SK-N-SH treated with all-trans-retinoic acid at 6 μM for 48 hours (cell line): ENCODE measurements at regions not wholly inside any gene's neighbourhood (a gene's known extent, or its start where the extent isn't known, plus 50 kb on each side); places are given as distances from the start of the nearest gene placed in this dataset.

ENCODE experiments used
- ATAC-seq: fragments of 200-7000 bp; cut with Tn5 transposase; 3 replicates; pipeline ENCODE4 v1.9.1; 2020; ENCODE audit warnings: mild to moderate bottlenecking, moderate library complexity
- ARNTL ChIP-seq: fragments of 450-650 bp; formaldehyde crosslinking; IDR thresholded peaks from 2 replicates; pipeline ENCODE4 v1.5.0; 2020; ENCODE audit warnings: low read depth, mild to moderate bottlenecking, moderate library complexity, borderline replicate concordance
- BACH2 ChIP-seq: fragments of 250-450 bp; sonication (Bioruptor Pico); IDR thresholded peaks from 2 replicates; pipeline ENCODE4 v1.9.0; 2021; ENCODE audit warnings: mild to moderate bottlenecking, borderline replicate concordance
- CSDC2 ChIP-seq: fragments of 250-450 bp; sonication (Bioruptor Pico); IDR thresholded peaks from 2 replicates; pipeline ENCODE4 v1.5.0; 2020; ENCODE audit warnings: mild to moderate bottlenecking, moderate library complexity
- ESRRG ChIP-seq: fragments of 250-450 bp; sonication (Bioruptor Pico); IDR thresholded peaks from 2 replicates; pipeline ENCODE4 v1.6.1; 2021; ENCODE audit warnings: mild to moderate bottlenecking
- GLIS3 ChIP-seq: fragments of 250-450 bp; sonication (Bioruptor Pico); IDR thresholded peaks from 2 replicates; pipeline ENCODE4 v1.5.0; 2020; ENCODE audit warnings: mild to moderate bottlenecking, moderate library complexity
- ISL1 ChIP-seq: fragments of 250-450 bp; sonication (Bioruptor Pico); IDR thresholded peaks from 2 replicates; pipeline ENCODE4 v2.1.2; 2022; ENCODE audit warnings: mild to moderate bottlenecking, moderate library complexity
- OSR1 ChIP-seq: fragments of 250-450 bp; sonication (Bioruptor Pico); IDR thresholded peaks from 2 replicates; pipeline ENCODE4 v1.8.0; 2022; ENCODE audit warnings: moderate library complexity, mild to moderate bottlenecking, inconsistent platforms
- PPARA ChIP-seq: fragments of 250-450 bp; sonication (Bioruptor Pico); IDR thresholded peaks from 2 replicates; pipeline ENCODE4 v1.5.0; 2020; ENCODE audit warnings: mild to moderate bottlenecking, borderline replicate concordance
- RARB ChIP-seq: fragments of 250-450 bp; sonication (Bioruptor Pico); IDR thresholded peaks from 2 replicates; pipeline ENCODE4 v1.8.0; 2021; ENCODE audit warnings: mild to moderate bottlenecking, moderate library complexity
- SNAI2 ChIP-seq: fragments of 250-450 bp; sonication (Bioruptor Pico); IDR thresholded peaks from 2 replicates; pipeline ENCODE4 v1.5.0; 2020; ENCODE audit warnings: mild to moderate bottlenecking, moderate library complexity
- TCF4 ChIP-seq: fragments of 250-450 bp; sonication (Bioruptor Pico); IDR thresholded peaks from 2 replicates; pipeline ENCODE4 v1.8.0; 2021; ENCODE audit warnings: mild to moderate bottlenecking, moderate library complexity, borderline replicate concordance
- TOX ChIP-seq: fragments of 250-450 bp; sonication (Bioruptor Pico); IDR thresholded peaks from 2 replicates; pipeline ENCODE4 v1.8.0; 2021; ENCODE audit warnings: mild to moderate bottlenecking, moderate library complexity, borderline replicate concordance
- ZC3H10 ChIP-seq: fragments of 250-450 bp; sonication (Bioruptor Pico); IDR thresholded peaks from 2 replicates; pipeline ENCODE4 v1.5.1; 2021; ENCODE audit warnings: mild to moderate bottlenecking, moderate library complexity
- ZFP3 ChIP-seq: fragments of 250-450 bp; sonication (Bioruptor Pico); IDR thresholded peaks from 2 replicates; pipeline ENCODE4 v1.5.0; 2020; ENCODE audit warnings: mild to moderate bottlenecking, moderate library complexity
- ZFP30 ChIP-seq: fragments of 450-650 bp; formaldehyde crosslinking; IDR thresholded peaks from 2 replicates; pipeline ENCODE4 v1.5.0; 2022; ENCODE audit warnings: mild to moderate bottlenecking, moderate library complexity
- ZNF70 ChIP-seq: fragments of 450-650 bp; formaldehyde crosslinking; IDR thresholded peaks from 2 replicates; pipeline ENCODE4 v1.5.0; 2020; ENCODE audit warnings: mild to moderate bottlenecking, moderate library complexity
- ZNF8 ChIP-seq: fragments of 450-650 bp; formaldehyde crosslinking; IDR thresholded peaks from 2 replicates; pipeline ENCODE4 v1.5.0; 2020; ENCODE audit warnings: mild to moderate bottlenecking, moderate library complexity
- TF ChIP-seq, protein P1 (sequence below): fragments of 250-450 bp; sonication (Bioruptor Pico); IDR thresholded peaks from 2 replicates; pipeline ENCODE4 v1.5.0; 2020; ENCODE audit warnings: mild to moderate bottlenecking, moderate library complexity
- TF ChIP-seq, protein P2 (sequence below): fragments of 250-450 bp; sonication (Bioruptor Pico); IDR thresholded peaks from 2 replicates; pipeline ENCODE4 v1.5.1; 2020; ENCODE audit warnings: low read depth, mild to moderate bottlenecking, moderate library complexity
- TF ChIP-seq, protein P3 (sequence below): fragments of 250-450 bp; sonication (Bioruptor Pico); IDR thresholded peaks from 2 replicates; pipeline ENCODE4 v1.8.0; 2021; ENCODE audit warnings: low read depth, mild to moderate bottlenecking, moderate library complexity, borderline replicate concordance

DNA sequence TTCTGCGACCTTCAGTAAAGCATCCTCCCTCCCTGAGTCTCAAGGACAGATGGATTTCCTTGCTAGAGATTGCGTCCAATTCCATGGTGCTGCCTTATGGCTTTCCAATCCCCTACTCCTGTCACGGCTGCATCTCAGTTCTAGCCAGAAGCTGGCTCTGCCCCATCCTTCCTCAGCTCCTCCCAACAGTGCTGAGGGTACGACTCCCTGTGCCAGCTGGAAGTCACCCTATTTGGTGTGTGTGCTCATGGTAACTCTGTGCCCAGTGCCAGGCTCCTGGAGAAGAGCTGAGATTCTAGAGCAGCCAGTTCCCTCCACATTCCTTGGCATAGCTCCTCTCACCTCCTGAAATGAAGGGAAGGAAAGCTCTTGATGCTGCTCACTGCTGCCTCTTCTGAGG, 185.0 kb upstream of the PODXL start:
- TF ChIP-seq ZFP30 (CRISPR knock-in tag) (no peak), SNAI2 (CRISPR knock-in tag) (no peak), ZNF8 (CRISPR knock-in tag) (no peak), ZNF70 (CRISPR knock-in tag) (no peak), TOX (CRISPR knock-in tag) (no peak), ZFP3 (CRISPR knock-in tag) (no peak), PPARA (CRISPR knock-in tag) (no peak), ISL1 (no peak), ZC3H10 (CRISPR knock-in tag) (no peak), OSR1 (CRISPR knock-in tag) (no peak), CSDC2 (CRISPR knock-in tag) (no peak), ARNTL (no peak), RARB (no peak)
- TF ChIP-seq, protein P1, sequence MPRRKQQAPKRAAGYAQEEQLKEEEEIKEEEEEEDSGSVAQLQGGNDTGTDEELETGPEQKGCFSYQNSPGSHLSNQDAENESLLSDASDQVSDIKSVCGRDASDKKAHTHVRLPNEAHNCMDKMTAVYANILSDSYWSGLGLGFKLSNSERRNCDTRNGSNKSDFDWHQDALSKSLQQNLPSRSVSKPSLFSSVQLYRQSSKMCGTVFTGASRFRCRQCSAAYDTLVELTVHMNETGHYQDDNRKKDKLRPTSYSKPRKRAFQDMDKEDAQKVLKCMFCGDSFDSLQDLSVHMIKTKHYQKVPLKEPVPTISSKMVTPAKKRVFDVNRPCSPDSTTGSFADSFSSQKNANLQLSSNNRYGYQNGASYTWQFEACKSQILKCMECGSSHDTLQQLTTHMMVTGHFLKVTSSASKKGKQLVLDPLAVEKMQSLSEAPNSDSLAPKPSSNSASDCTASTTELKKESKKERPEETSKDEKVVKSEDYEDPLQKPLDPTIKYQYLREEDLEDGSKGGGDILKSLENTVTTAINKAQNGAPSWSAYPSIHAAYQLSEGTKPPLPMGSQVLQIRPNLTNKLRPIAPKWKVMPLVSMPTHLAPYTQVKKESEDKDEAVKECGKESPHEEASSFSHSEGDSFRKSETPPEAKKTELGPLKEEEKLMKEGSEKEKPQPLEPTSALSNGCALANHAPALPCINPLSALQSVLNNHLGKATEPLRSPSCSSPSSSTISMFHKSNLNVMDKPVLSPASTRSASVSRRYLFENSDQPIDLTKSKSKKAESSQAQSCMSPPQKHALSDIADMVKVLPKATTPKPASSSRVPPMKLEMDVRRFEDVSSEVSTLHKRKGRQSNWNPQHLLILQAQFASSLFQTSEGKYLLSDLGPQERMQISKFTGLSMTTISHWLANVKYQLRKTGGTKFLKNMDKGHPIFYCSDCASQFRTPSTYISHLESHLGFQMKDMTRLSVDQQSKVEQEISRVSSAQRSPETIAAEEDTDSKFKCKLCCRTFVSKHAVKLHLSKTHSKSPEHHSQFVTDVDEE (CRISPR knock-in tag), result no peak
- TF ChIP-seq, all 23 proteins: peak for 0

DNA sequence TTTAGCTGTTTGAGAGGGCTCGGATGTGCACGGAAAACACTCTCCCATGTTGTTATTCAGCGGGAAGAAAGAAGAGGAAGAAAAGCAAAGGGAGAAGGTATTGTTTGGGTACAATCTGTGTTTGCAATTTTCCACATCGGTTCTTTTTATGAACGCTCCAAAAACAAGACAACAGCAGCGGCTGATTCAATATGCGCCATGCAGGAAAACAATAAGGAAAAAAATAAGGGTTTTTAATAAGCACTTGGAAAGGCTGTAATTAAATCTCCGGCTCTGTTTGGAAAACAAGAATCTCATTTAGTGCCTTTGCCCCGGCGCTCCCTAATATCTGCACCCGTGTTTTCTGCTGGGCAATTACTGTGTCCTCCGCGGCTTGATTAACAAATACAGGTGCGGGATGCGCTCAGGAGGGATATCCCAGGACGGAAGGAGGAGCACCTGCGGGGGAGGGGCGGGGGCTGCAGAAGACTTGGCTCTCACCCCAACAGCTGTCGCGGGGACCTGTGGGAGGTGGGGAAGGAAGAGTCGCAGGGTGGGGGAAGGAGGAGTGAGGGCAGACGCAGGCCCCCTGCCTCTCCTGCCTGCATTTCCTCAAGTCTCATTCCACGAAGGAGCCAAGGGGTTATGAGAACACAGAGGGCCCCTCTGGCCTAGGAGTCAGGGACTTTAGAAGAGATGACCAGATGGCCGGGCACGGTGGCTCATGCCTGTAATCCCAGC, 181.5 kb upstream of the PODXL start:
- no peak for ATAC-seq
- no peak for TF ChIP-seq SNAI2 (CRISPR knock-in tag)
- TF ChIP-seq ZNF8 (CRISPR knock-in tag), result no peak

More for the DNA sequence above, 185.0 kb upstream of the PODXL start:
- no peak for ATAC-seq

DNA sequence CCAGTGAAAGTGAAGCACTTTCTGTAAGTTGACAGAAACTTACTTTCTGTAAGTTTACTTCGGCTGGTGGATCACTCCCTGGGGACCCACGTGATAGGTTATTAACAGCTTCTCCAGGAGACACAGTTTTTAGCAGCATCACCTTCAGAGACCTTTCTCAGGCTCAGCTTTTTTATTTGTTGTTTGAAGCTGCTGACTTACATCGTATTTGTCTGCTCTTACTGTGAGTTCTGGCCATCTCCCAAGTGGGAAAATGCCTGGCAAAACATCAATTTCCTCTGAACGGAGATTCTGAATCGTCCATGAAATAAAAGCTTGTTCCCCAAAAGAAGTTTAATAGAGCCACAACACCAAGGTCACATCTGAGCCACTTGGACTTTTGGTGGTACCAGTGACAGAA, 178.7 kb upstream of the PODXL start:
- no peak for ATAC-seq
- TF ChIP-seq OSR1 (CRISPR knock-in tag), result no peak
- no peak for TF ChIP-seq ISL1
- no peak for TF ChIP-seq TOX (CRISPR knock-in tag)
- TF ChIP-seq ZC3H10 (CRISPR knock-in tag), result no peak
- no peak for TF ChIP-seq TCF4 (CRISPR knock-in tag)
- no peak for TF ChIP-seq PPARA (CRISPR knock-in tag)
- TF ChIP-seq ZFP30 (CRISPR knock-in tag), result no peak
- no peak for TF ChIP-seq ESRRG
- no peak for TF ChIP-seq BACH2 (CRISPR knock-in tag)
- TF ChIP-seq ZNF70 (CRISPR knock-in tag), result no peak
- TF ChIP-seq ZNF8 (CRISPR knock-in tag), result no peak

DNA sequence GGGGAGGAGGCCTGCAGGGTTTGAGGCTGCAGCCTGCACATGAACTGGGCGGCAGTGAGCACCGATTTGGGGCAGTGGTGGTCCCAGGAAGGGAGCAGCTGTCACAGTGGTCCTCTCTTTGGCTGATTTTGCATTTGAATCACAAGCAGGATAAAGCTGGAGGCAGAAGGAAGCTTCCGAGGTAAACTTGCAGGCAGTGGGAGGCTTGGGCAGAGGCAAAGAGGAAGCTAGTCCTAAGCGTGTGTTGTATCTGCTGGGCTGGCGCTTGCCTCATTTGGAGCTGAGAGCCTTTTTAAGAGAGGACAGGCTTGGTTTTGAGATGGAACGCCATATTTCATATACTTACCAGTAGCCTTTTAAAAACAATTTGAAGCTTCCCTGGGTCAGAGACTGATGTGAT, 177.2 kb upstream of the PODXL start:
- ATAC-seq, result no peak
- TF ChIP-seq BACH2 (CRISPR knock-in tag) (no peak), RARB (no peak), TOX (CRISPR knock-in tag) (no peak), CSDC2 (CRISPR knock-in tag) (no peak), TCF4 (CRISPR knock-in tag) (no peak), ARNTL (no peak), GLIS3 (CRISPR knock-in tag) (no peak), PPARA (CRISPR knock-in tag) (no peak), ZNF8 (CRISPR knock-in tag) (no peak), ZFP30 (CRISPR knock-in tag) (no peak), SNAI2 (CRISPR knock-in tag) (no peak), ZFP3 (CRISPR knock-in tag) (no peak), ZC3H10 (CRISPR knock-in tag) (no peak), ESRRG (no peak), ZNF70 (CRISPR knock-in tag) (no peak)
- TF ChIP-seq, protein P2, sequence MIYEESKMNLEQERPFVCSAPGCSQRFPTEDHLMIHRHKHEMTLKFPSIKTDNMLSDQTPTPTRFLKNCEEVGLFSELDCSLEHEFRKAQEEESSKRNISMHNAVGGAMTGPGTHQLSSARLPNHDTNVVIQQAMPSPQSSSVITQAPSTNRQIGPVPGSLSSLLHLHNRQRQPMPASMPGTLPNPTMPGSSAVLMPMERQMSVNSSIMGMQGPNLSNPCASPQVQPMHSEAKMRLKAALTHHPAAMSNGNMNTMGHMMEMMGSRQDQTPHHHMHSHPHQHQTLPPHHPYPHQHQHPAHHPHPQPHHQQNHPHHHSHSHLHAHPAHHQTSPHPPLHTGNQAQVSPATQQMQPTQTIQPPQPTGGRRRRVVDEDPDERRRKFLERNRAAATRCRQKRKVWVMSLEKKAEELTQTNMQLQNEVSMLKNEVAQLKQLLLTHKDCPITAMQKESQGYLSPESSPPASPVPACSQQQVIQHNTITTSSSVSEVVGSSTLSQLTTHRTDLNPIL (CRISPR knock-in tag), result no peak
- TF ChIP-seq, protein P3, sequence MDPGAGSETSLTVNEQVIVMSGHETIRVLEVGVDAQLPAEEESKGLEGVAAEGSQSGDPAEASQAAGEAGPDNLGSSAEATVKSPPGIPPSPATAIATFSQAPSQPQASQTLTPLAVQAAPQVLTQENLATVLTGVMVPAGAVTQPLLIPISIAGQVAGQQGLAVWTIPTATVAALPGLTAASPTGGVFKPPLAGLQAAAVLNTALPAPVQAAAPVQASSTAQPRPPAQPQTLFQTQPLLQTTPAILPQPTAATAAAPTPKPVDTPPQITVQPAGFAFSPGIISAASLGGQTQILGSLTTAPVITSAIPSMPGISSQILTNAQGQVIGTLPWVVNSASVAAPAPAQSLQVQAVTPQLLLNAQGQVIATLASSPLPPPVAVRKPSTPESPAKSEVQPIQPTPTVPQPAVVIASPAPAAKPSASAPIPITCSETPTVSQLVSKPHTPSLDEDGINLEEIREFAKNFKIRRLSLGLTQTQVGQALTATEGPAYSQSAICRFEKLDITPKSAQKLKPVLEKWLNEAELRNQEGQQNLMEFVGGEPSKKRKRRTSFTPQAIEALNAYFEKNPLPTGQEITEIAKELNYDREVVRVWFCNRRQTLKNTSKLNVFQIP (CRISPR knock-in tag), result no peak
